HepG2 (cell line): ENCODE measurements at regions not wholly inside any gene's neighbourhood (a gene's known extent, or its start where the extent isn't known, plus 50 kb on each side); places are given as distances from the start of the nearest gene placed in this dataset.

Source experiments
- ATAC-seq: fragments of 200-7000 bp; cut with Tn5 transposase; 3 replicates; pipeline ENCODE4 v1.9.1; 2020; ENCODE audit warnings: mild to moderate bottlenecking, moderate library complexity
- BruUV-seq: library from RNA; stranded (reverse); fragments of 400-500 nt; replicated peaks from 2 replicates; lab custom pipeline; 2021; lab: Mats Ljungman, UMichigan
- CTCF ChIA-PET: fragments of 300-600 bp; formaldehyde crosslinking; extraction: SDS; loops from one replicate; lab custom pipeline; 2021; ENCODE audit warnings: low total read pairs, inconsistent platforms, low intra/inter-chr PET ratio; lab: Yijun Ruan, JAX
- POLR2A ChIA-PET: fragments of 350-600 bp; sonication (Branson Sonifier 250); formaldehyde crosslinking; loops from one replicate; lab custom pipeline; 2020; ENCODE audit warnings: antibody characterized with exemption, inconsistent platforms; lab: Yijun Ruan, JAX
- DNase-seq: peaks from one replicate; pipeline ENCODE4 v3.0.0-alpha.2; 2015; ENCODE audit warnings: low spot score
- FAIRE-seq: peaks from 3 replicates; lab custom pipeline; 2011; peaks lifted over from hg19 to GRCh38; lab: Jason Lieb, UNC
- H2AFZ ChIP-seq: one replicate; pipeline ENCODE4 v1.6.1; 2011; ENCODE audit warnings: low read length, inconsistent platforms
- H3K27ac ChIP-seq: fragments of 300-600 bp; 3 replicates; pipeline ENCODE4 v1.8.0; 2011; ENCODE audit warnings: mixed run types, mild to moderate bottlenecking, mixed read lengths, low read length, inconsistent platforms; ENCODE audit not compliant: insufficient read depth; ENCODE audit errors: extremely low read length
- H3K27me3 ChIP-seq, 2 experiments: fragments of 200-600 bp in 1 of 2; 2 replicates in 1 of 2; 3 replicates in 1 of 2; pipeline versions ENCODE4 v1.6.0 to v1.8.0; 2011; ENCODE audit warnings: low read length in 2 of 2, mild to moderate bottlenecking in 2 of 2, moderate library complexity in 2 of 2, inconsistent platforms in 1 of 2; ENCODE audit not compliant: insufficient read depth in 2 of 2, control insufficient read depth in 1 of 2
- H3K36me3 ChIP-seq, 2 experiments: fragments of 200-600 bp in 1 of 2; replicated peaks in 1 of 2; 2 replicates in 1 of 2; 3 replicates in 1 of 2; pipeline versions ENCODE4 v1.5.1 to v1.8.0; 2011; ENCODE audit warnings: low read length in 2 of 2, inconsistent platforms in 1 of 2; ENCODE audit not compliant: insufficient read depth in 2 of 2, control insufficient read depth in 1 of 2
- H3K4me1 ChIP-seq: 2 replicates; pipeline ENCODE4 v1.5.1; 2012; ENCODE audit warnings: low read length, inconsistent platforms; ENCODE audit not compliant: insufficient read depth
- H3K4me2 ChIP-seq: 2 replicates; pipeline ENCODE4 v1.6.0; 2011; ENCODE audit warnings: low read depth, low read length, inconsistent platforms
- H3K4me3 ChIP-seq, 3 experiments: fragments of 200-600 bp in 1 of 3; sonication (generic), shearing (Covaris generic) in 1 of 3; replicated peaks in 1 of 3; 2 replicates each; pipeline ENCODE4 v1.5.1; 2011 to 2016; ENCODE audit warnings: low read length in 3 of 3, inconsistent platforms in 2 of 3, low read depth in 2 of 3, mild to moderate bottlenecking in 2 of 3, control low read depth in 1 of 3, mixed read lengths in 1 of 3; ENCODE audit not compliant: insufficient read depth in 1 of 3
- H3K79me2 ChIP-seq: one replicate; pipeline ENCODE4 v1.6.1; 2011; ENCODE audit warnings: low read length, inconsistent platforms; ENCODE audit not compliant: insufficient read depth
- H3K9ac ChIP-seq: 2 replicates; pipeline ENCODE4 v1.6.0; 2011; ENCODE audit warnings: mild to moderate bottlenecking, low read depth, low read length, inconsistent platforms; ENCODE audit not compliant: insufficient read depth
- H3K9me3 ChIP-seq: 2 replicates; pipeline ENCODE4 v1.5.1; 2012; ENCODE audit warnings: mild to moderate bottlenecking, low read length
- H4K20me1 ChIP-seq: 2 replicates; pipeline ENCODE4 v1.6.0; 2011; ENCODE audit warnings: inconsistent platforms, mild to moderate bottlenecking, low read length, moderate library complexity; ENCODE audit not compliant: insufficient read depth
- MBD4 ChIP-seq: IDR thresholded peaks from 2 replicates; pipeline ENCODE4 v1.6.1; 2012; ENCODE audit warnings: low read length, inconsistent platforms, borderline replicate concordance
- NR2F1 ChIP-seq, 2 experiments: fragments of 450-650 bp in 1 of 2; formaldehyde crosslinking in 1 of 2; IDR thresholded peaks; 2 replicates each; pipeline versions ENCODE4 v1.5.0 to v1.6.1; 2016 to 2020; ENCODE audit warnings: mild to moderate bottlenecking in 1 of 2, missing compliant biosample characterization in 1 of 2, missing genetic modification reagents in 1 of 2, moderate library complexity in 1 of 2
- PCBP1 ChIP-seq: fragments of 200-400 bp; formaldehyde crosslinking; IDR thresholded peaks from 2 replicates; pipeline ENCODE4 v1.6.1; 2017; ENCODE audit warnings: mild to moderate bottlenecking, low read depth, low read length, borderline replicate concordance
- POLR2G ChIP-seq: fragments of 200-400 bp; formaldehyde crosslinking; IDR thresholded peaks from 2 replicates; pipeline ENCODE4 v1.6.1; 2018; ENCODE audit warnings: mild to moderate bottlenecking, low read depth, low read length, moderate library complexity
- ZBTB21 ChIP-seq: sonication (generic); formaldehyde crosslinking; IDR thresholded peaks from 2 replicates; pipeline ENCODE4 v1.4.0; 2020; ENCODE audit warnings: missing genetic modification reagents
- ZFP36 ChIP-seq: fragments of 150-350 bp; IDR thresholded peaks from 2 replicates; pipeline ENCODE4 v1.6.1; 2018; ENCODE audit warnings: borderline replicate concordance, low read length, low read depth; ENCODE audit not compliant: partially characterized antibody
- ZFP62 ChIP-seq: sonication (generic); formaldehyde crosslinking; IDR thresholded peaks from 2 replicates; pipeline ENCODE4 v1.4.0; 2020; ENCODE audit warnings: missing genetic modification reagents
- ZKSCAN8 ChIP-seq: IDR thresholded peaks from 2 replicates; pipeline ENCODE4 v1.6.1; 2016; ENCODE audit warnings: borderline replicate concordance, missing genetic modification reagents, missing compliant biosample characterization
- ZNF446 ChIP-seq: sonication (generic); formaldehyde crosslinking; IDR thresholded peaks from 2 replicates; pipeline ENCODE4 v1.5.0; 2020; ENCODE audit warnings: mild to moderate bottlenecking, missing genetic modification reagents
- ZNF724P ChIP-seq: sonication (generic); formaldehyde crosslinking; IDR thresholded peaks from 2 replicates; pipeline ENCODE4 v1.8.0; 2022; ENCODE audit warnings: missing genetic modification reagents, borderline replicate concordance
- ZNF850 ChIP-seq: sonication (generic); formaldehyde crosslinking; conservative IDR thresholded peaks from 2 replicates; pipeline ENCODE4 v1.9.0; 2021; ENCODE audit warnings: mild to moderate bottlenecking, missing genetic modification reagents
- WGBS: methylation state at CpG from one replicate; pipeline ENCODE4 v1.1.6; 2017; ENCODE audit warnings: low lambda C conversion rate; 5-methylcytosine and 5-hydroxymethylcytosine counted together
- in situ Hi-C: cut with HindIII; loops from 2 replicates; pipeline ENCODE4 v1.10.0; 2017; ENCODE audit warnings: low pct_unique_long_range_greater_than_20kb; ENCODE audit not compliant: extremely low pct_ligation_motif_present
- intact Hi-C: fragments of 100-400 bp; cut with micrococcal nuclease; formaldehyde crosslinking; loops from one replicate; pipeline ENCODE4 v1.10.0; 2022; ENCODE audit not compliant: unreplicated experiment
- TF ChIP-seq, protein P1 (sequence below): sonication (generic); formaldehyde crosslinking; IDR thresholded peaks from 2 replicates; pipeline ENCODE4 v1.8.0; 2022; ENCODE audit warnings: mild to moderate bottlenecking, missing genetic modification reagents, moderate library complexity
- TF ChIP-seq, protein P2 (sequence below): sonication (generic); formaldehyde crosslinking; IDR thresholded peaks from 2 replicates; pipeline ENCODE4 v1.5.1; 2020; ENCODE audit warnings: mild to moderate bottlenecking, moderate library complexity, missing genetic modification reagents
- TF ChIP-seq, protein P3 (sequence below): sonication (generic); formaldehyde crosslinking; IDR thresholded peaks from 2 replicates; pipeline ENCODE4 v1.5.0; 2020; ENCODE audit warnings: missing genetic modification reagents, mild to moderate bottlenecking, borderline replicate concordance
- TF ChIP-seq, protein P4 (sequence below): sonication (generic); formaldehyde crosslinking; IDR thresholded peaks from 2 replicates; pipeline ENCODE4 v1.8.0; 2022; ENCODE audit warnings: low read depth, missing genetic modification reagents
- TF ChIP-seq, protein P5 (sequence below): sonication (generic); formaldehyde crosslinking; IDR thresholded peaks from 2 replicates; pipeline ENCODE4 v1.5.1; 2020; ENCODE audit warnings: missing genetic modification reagents, mild to moderate bottlenecking, borderline replicate concordance

DNA sequence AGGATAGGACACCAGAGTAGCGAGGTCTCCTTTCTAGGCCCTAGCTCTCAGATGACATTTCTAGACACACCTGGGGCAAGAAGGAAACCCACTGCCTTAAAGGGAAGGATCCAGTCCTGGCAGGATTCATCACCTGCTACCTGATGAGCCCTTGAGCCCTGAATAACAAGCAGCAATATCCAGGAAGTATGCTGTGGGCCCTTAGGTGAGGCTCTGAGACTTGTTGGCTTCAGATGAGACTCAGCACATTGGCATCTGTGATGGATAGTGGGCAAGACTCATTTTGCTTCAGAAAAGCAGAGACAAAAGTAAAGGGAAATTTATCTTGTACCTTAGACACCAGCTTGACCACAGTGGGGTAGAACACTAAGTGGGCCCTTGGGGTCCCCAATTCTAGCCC, 238.4 kb upstream of the MEOX2 start:
- no peaks in the 10 kb centered on the region for H4K20me1 ChIP-seq
- ATAC-seq (no peak), DNase-seq (no peak), FAIRE-seq (no peak)
- H3K27me3 ChIP-seq, result no peaks in the 10 kb centered on the region
- no TSS peak for BruUV-seq
- intact Hi-C loops, result no loop called here
- H3K9ac ChIP-seq, result no peak overlapping the region
- no peaks in the 10 kb centered on the region for H3K36me3 ChIP-seq
- in situ Hi-C loops, result no loop called here
- ChIA-PET CTCF (no interaction called here), POLR2A (no interaction called here)
- no peak overlapping the region for H3K4me3 ChIP-seq
- H3K4me2 ChIP-seq, result no peak overlapping the region
- H3K79me2 ChIP-seq, result no peaks in the 10 kb centered on the region
- WGBS, result 20% methylated on average over 1 of the region's 1 CpG
- TF ChIP-seq, protein P1, sequence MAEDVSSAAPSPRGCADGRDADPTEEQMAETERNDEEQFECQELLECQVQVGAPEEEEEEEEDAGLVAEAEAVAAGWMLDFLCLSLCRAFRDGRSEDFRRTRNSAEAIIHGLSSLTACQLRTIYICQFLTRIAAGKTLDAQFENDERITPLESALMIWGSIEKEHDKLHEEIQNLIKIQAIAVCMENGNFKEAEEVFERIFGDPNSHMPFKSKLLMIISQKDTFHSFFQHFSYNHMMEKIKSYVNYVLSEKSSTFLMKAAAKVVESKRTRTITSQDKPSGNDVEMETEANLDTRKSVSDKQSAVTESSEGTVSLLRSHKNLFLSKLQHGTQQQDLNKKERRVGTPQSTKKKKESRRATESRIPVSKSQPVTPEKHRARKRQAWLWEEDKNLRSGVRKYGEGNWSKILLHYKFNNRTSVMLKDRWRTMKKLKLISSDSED (CRISPR knock-in tag), result no peak
- TF ChIP-seq PCBP1, result no peak
- no peak for TF ChIP-seq NR2F1 (CRISPR knock-in tag; IDR thresholded peaks at IDR 0.05)
- TF ChIP-seq ZNF850 (CRISPR knock-in tag), result no peak
- TF ChIP-seq, protein P2, sequence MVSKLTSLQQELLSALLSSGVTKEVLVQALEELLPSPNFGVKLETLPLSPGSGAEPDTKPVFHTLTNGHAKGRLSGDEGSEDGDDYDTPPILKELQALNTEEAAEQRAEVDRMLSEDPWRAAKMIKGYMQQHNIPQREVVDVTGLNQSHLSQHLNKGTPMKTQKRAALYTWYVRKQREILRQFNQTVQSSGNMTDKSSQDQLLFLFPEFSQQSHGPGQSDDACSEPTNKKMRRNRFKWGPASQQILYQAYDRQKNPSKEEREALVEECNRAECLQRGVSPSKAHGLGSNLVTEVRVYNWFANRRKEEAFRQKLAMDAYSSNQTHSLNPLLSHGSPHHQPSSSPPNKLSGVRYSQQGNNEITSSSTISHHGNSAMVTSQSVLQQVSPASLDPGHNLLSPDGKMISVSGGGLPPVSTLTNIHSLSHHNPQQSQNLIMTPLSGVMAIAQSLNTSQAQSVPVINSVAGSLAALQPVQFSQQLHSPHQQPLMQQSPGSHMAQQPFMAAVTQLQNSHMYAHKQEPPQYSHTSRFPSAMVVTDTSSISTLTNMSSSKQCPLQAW (CRISPR knock-in tag), result no peak
- no peak for TF ChIP-seq ZKSCAN8
- TF ChIP-seq, protein P3, sequence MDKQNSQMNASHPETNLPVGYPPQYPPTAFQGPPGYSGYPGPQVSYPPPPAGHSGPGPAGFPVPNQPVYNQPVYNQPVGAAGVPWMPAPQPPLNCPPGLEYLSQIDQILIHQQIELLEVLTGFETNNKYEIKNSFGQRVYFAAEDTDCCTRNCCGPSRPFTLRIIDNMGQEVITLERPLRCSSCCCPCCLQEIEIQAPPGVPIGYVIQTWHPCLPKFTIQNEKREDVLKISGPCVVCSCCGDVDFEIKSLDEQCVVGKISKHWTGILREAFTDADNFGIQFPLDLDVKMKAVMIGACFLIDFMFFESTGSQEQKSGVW (CRISPR knock-in tag), result no peak
- TF ChIP-seq, protein P4, sequence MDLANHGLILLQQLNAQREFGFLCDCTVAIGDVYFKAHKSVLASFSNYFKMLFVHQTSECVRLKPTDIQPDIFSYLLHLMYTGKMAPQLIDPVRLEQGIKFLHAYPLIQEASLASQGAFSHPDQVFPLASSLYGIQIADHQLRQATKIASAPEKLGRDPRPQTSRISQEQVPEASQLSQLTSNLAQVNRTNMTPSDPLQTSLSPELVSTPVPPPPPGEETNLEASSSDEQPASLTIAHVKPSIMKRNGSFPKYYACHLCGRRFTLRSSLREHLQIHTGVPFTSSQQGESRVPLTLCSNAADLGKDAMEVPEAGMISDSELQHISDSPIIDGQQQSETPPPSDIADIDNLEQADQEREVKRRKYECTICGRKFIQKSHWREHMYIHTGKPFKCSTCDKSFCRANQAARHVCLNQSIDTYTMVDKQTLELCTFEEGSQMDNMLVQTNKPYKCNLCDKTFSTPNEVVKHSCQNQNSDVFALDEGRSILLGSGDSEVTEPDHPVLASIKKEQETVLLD, result no peak
- TF ChIP-seq ZFP36, result no peak
- TF ChIP-seq, protein P5, sequence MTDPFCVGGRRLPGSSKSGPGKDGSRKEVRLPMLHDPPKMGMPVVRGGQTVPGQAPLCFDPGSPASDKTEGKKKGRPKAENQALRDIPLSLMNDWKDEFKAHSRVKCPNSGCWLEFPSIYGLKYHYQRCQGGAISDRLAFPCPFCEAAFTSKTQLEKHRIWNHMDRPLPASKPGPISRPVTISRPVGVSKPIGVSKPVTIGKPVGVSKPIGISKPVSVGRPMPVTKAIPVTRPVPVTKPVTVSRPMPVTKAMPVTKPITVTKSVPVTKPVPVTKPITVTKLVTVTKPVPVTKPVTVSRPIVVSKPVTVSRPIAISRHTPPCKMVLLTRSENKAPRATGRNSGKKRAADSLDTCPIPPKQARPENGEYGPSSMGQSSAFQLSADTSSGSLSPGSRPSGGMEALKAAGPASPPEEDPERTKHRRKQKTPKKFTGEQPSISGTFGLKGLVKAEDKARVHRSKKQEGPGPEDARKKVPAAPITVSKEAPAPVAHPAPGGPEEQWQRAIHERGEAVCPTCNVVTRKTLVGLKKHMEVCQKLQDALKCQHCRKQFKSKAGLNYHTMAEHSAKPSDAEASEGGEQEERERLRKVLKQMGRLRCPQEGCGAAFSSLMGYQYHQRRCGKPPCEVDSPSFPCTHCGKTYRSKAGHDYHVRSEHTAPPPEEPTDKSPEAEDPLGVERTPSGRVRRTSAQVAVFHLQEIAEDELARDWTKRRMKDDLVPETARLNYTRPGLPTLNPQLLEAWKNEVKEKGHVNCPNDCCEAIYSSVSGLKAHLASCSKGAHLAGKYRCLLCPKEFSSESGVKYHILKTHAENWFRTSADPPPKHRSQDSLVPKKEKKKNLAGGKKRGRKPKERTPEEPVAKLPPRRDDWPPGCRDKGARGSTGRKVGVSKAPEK, result no peak
- no peak for TF ChIP-seq ZNF724P (CRISPR knock-in tag)
- TF ChIP-seq MBD4, result no peak
- TF ChIP-seq ZBTB21, result no peak
- TF ChIP-seq ZFP62, result no peak
- no peak for TF ChIP-seq POLR2G
- no peak for TF ChIP-seq ZNF446 (CRISPR knock-in tag)
- H3K27ac ChIP-seq, result no peak overlapping the region
- peaks cover 31% of the 10 kb centered on the region for H3K9me3 ChIP-seq
- H3K4me1 ChIP-seq, result no peaks in the 10 kb centered on the region
- H2AFZ ChIP-seq, result no peak overlapping the region
